AG09309 (cell line): ENCODE measurements at regions not wholly inside any gene's neighbourhood (a gene's known extent, or its start where the extent isn't known, plus 50 kb on each side); places are given as distances from the start of the nearest gene placed in this dataset.

Experiments
- DNase-seq: peaks from one replicate; pipeline ENCODE4 v3.0.0-alpha.2; 2010; ENCODE audit warnings: low read depth
- H3K4me3 ChIP-seq: 2 replicates; pipeline ENCODE4 v1.5.1; 2011; ENCODE audit warnings: mild to moderate bottlenecking, low read depth, low read length, moderate library complexity; ENCODE audit not compliant: control insufficient read depth
- TF ChIP-seq, protein P1 (sequence below): IDR thresholded peaks from 2 replicates; pipeline ENCODE4 v1.5.1; 2011; ENCODE audit warnings: mild to moderate bottlenecking, low read depth, low read length, inconsistent platforms; ENCODE audit not compliant: insufficient read depth, control insufficient read depth; ENCODE audit errors: missing control alignments

DNA sequence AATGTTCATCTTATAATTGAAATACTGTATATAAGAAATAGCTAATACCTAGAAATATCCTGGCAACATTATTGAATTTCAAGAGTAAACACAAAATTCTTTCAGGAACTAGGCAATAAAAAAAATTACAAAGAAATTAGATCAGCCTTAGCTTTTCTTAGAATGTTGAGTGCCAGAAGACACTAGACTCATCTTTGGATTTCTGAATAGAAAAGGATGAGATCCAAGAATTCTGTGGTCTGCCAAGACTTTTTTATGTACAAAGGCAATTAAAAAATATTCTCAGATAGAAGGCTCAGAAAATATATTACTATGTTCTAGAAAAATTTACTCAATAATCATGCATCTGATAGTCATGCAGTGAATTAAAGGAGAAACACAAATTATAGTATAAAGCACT, 294.5 kb upstream of the CDIN1 start:
- H3K4me3 ChIP-seq = no peak overlapping the region
- no peak for DNase-seq
- TF ChIP-seq, protein P1, sequence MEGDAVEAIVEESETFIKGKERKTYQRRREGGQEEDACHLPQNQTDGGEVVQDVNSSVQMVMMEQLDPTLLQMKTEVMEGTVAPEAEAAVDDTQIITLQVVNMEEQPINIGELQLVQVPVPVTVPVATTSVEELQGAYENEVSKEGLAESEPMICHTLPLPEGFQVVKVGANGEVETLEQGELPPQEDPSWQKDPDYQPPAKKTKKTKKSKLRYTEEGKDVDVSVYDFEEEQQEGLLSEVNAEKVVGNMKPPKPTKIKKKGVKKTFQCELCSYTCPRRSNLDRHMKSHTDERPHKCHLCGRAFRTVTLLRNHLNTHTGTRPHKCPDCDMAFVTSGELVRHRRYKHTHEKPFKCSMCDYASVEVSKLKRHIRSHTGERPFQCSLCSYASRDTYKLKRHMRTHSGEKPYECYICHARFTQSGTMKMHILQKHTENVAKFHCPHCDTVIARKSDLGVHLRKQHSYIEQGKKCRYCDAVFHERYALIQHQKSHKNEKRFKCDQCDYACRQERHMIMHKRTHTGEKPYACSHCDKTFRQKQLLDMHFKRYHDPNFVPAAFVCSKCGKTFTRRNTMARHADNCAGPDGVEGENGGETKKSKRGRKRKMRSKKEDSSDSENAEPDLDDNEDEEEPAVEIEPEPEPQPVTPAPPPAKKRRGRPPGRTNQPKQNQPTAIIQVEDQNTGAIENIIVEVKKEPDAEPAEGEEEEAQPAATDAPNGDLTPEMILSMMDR = no peak

- DNase-seq = no peak
- TF ChIP-seq, protein P1 = no peak
- no peak overlapping the region for H3K4me3 ChIP-seq
Measured at GRCh38 chr15:36291501-36291900, 287.9 kb upstream of the CDIN1 start.

- TF ChIP-seq, protein P1 = no peak
- no peak overlapping the region for H3K4me3 ChIP-seq
- DNase-seq = no peak
Measured at GRCh38 chr15:36294359-36294758, 285.1 kb upstream of the CDIN1 start.

DNA sequence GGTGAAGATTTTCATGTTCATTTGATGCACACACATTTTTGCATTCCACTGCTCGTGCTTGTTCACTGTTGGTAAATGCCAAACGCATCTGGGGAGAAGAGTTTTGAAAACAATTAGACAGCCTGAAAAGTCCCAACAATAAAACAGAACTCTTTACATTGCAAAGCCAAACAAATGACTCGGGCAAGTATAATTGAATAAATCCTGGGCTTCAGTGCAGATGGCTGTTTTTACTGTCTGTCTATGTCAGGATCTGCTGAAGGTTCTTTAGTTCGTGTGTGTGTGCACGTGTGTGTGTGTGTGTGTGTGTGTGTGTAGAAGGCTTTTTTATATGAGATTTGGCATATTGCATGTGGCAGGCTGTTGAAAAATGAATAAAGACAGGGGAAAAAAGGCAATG, 277.5 kb upstream of the CDIN1 start:
- TF ChIP-seq, protein P1 = no peak

DNA sequence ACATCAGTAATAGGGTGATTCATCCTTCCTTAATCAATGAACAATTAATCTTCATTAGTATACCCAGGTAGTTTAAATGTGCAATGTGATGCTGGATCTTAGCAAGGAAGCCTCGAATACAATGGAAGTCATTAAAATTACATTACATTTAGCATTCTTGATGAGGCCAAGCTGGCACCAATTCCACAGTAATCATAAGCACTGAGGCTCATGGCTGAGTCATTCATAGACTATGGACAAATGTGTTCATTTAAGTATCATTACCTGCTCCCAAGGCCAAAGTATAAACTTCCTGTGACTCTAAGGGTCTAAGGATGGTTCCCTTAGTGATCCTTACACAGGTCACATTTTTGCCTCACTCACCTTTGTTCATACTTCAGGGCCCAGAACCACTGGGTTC, 266.4 kb upstream of the CDIN1 start:
- no peak overlapping the region for H3K4me3 ChIP-seq
- TF ChIP-seq, protein P1 = no peak
- no peak for DNase-seq

More for the DNA sequence above, 277.5 kb upstream of the CDIN1 start:
- no peak overlapping the region for H3K4me3 ChIP-seq
- no peak for DNase-seq

GRCh38 chr15:36313736-36314280, 265.6 kb upstream of the CDIN1 start:
- no peak overlapping the region for H3K4me3 ChIP-seq
- DNase-seq = no peak

More at GRCh38 chr15:36313736-36314280, 265.6 kb upstream of the CDIN1 start:
- TF ChIP-seq, protein P1 = no peak
